ENCODE measurements at regions not wholly inside any gene's neighbourhood (a gene's known extent, or its start where the extent isn't known, plus 50 kb on each side); places are given as distances from the start of the nearest gene placed in this dataset.
A peak's percentile ranks its signal among the peaks of the same experiment; 100 is the strongest.

GRCh38 chr4:31362756-31363155 lies 642.6 kb downstream of the PCDH7 start:
- BruUV-seq (replicated peaks), result no TSS peak
- H3K9me3 Mint-ChIP-seq (ENCODE audit: unreplicated experiment), result peaks cover 9% of the 10 kb centered on the region
- peaks cover 6% of the 10 kb centered on the region for H3K4me1 Mint-ChIP-seq (ENCODE audit: insufficient read depth, unreplicated experiment)
- H3K27ac Mint-ChIP-seq (ENCODE audit: low read depth, unreplicated experiment), result no peak overlapping the region
- no peak for DNase-seq (ENCODE audit: unreplicated experiment)
- H3K36me3 Mint-ChIP-seq (ENCODE audit: insufficient read depth, unreplicated experiment), result no peaks in the 10 kb centered on the region
- TF ChIP-seq CTCF (IDR thresholded peaks at IDR 0.05; ENCODE audit: unreplicated experiment), result no peak
- ChIA-PET POLR2A (no interaction called here), CTCF (no interaction called here)
- intact Hi-C loops (cut with micrococcal nuclease), result no loop called here
- H3K4me3 Mint-ChIP-seq (ENCODE audit: unreplicated experiment), result no peak overlapping the region
- no peaks in the 10 kb centered on the region for H3K27me3 Mint-ChIP-seq (ENCODE audit: insufficient read depth, unreplicated experiment)

- BruUV-seq (replicated peaks), result no TSS peak
- ChIA-PET POLR2A (no interaction called here), CTCF (interaction anchor here (1.1 kb wide), 1 partner anchor 308 kb away, joined by 4 read pairs; no protein-coding TSS in a partner anchor)
- no peaks in the 10 kb centered on the region for H3K27me3 Mint-ChIP-seq (ENCODE audit: insufficient read depth, unreplicated experiment)
- no peak for TF ChIP-seq CTCF (IDR thresholded peaks at IDR 0.05; ENCODE audit: unreplicated experiment)
- H3K36me3 Mint-ChIP-seq (ENCODE audit: insufficient read depth, unreplicated experiment), result no peaks in the 10 kb centered on the region
- peaks cover 6% of the 10 kb centered on the region for H3K4me1 Mint-ChIP-seq (ENCODE audit: insufficient read depth, unreplicated experiment)
- DNase-seq (ENCODE audit: unreplicated experiment), result no peak
- intact Hi-C loops (cut with micrococcal nuclease), result no loop called here
- no peak overlapping the region for H3K4me3 Mint-ChIP-seq (ENCODE audit: unreplicated experiment)
- H3K27ac Mint-ChIP-seq (ENCODE audit: low read depth, unreplicated experiment), result no peak overlapping the region
- H3K9me3 Mint-ChIP-seq (ENCODE audit: unreplicated experiment), result peaks cover 16% of the 10 kb centered on the region
These were observed 645.0 kb downstream of the PCDH7 start for GRCh38 chr4:31365006-31365690.

DNA sequence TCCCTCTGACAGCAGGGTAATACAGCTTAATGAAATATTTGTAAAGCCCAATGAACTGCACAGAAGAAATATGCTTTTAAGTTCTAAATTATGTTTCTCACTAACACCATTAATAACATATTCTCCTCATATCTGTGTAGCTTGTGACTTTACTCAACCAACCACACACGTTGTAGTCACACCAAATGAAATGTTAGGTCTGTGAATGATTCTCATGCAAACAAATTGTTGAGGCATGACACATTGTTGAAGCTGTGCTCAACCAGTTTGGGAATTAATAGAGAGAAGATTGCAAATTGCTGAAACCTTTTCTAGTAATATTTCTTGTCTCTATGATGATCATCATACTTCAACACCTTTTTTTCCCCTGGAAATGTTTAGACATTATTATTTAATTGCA lies 645.9 kb downstream of the PCDH7 start:
- intact Hi-C loops (cut with micrococcal nuclease), result no loop called here
- POLR2A ChIA-PET, result interaction anchor here (0.5 kb wide), 1 partner anchor 411 kb away, joined by 3 read pairs; no protein-coding TSS in a partner anchor
- Mint-ChIP-seq H3K4me3 (ENCODE audit: unreplicated experiment) (no peak overlapping the region), H3K4me1 (ENCODE audit: insufficient read depth, unreplicated experiment) (peaks cover 6% of the 10 kb centered on the region), H3K27ac (ENCODE audit: low read depth, unreplicated experiment) (no peak overlapping the region), H3K9me3 (ENCODE audit: unreplicated experiment) (peaks cover 16% of the 10 kb centered on the region), H3K36me3 (ENCODE audit: insufficient read depth, unreplicated experiment) (no peaks in the 10 kb centered on the region), H3K27me3 (ENCODE audit: insufficient read depth, unreplicated experiment) (no peaks in the 10 kb centered on the region)
- no peak for DNase-seq (ENCODE audit: unreplicated experiment)
- no TSS peak for BruUV-seq (replicated peaks)
- CTCF ChIA-PET, result interaction anchor here (1.1 kb wide), 1 partner anchor 307 kb away, joined by 4 read pairs; no protein-coding TSS in a partner anchor
- no peak for TF ChIP-seq CTCF (IDR thresholded peaks at IDR 0.05; ENCODE audit: unreplicated experiment)

GRCh38 chr4:31370866-31371465 lies 650.8 kb downstream of the PCDH7 start:
- H3K9me3 Mint-ChIP-seq (ENCODE audit: unreplicated experiment), result peaks cover 17% of the 10 kb centered on the region
- no TSS peak for BruUV-seq (replicated peaks)
- H3K36me3 Mint-ChIP-seq (ENCODE audit: insufficient read depth, unreplicated experiment), result no peaks in the 10 kb centered on the region
- H3K27ac Mint-ChIP-seq (ENCODE audit: low read depth, unreplicated experiment), result no peak overlapping the region
- ChIA-PET CTCF (interaction anchor here (0.7 to 1.2 kb wide), 5 partner anchors 10 to 618 kb away, joined by 3 to 6 read pairs (median 3); no protein-coding TSS in a partner anchor), POLR2A (no interaction called here)
- intact Hi-C loops (cut with micrococcal nuclease), result loop anchor here (1.0 to 5.0 kb wide), 6 partner anchors 303 to 1404 kb away; no protein-coding TSS in a partner anchor
- no peaks in the 10 kb centered on the region for H3K4me1 Mint-ChIP-seq (ENCODE audit: insufficient read depth, unreplicated experiment)
- H3K27me3 Mint-ChIP-seq (ENCODE audit: insufficient read depth, unreplicated experiment), result no peaks in the 10 kb centered on the region
- peak; percentile 73 for DNase-seq (ENCODE audit: unreplicated experiment)
- H3K4me3 Mint-ChIP-seq (ENCODE audit: unreplicated experiment), result no peak overlapping the region
- peak; percentile 66 for TF ChIP-seq CTCF (IDR thresholded peaks at IDR 0.05; ENCODE audit: unreplicated experiment)

All from MCF 10A (cell line).